HL-60 (cell line): ENCODE measurements at regions not wholly inside any gene's neighbourhood (a gene's known extent, or its start where the extent isn't known, plus 50 kb on each side); places are given as distances from the start of the nearest gene placed in this dataset.

Experiments
- DNase-seq, 2 experiments: peaks; one replicate each; pipeline ENCODE4 v3.0.0-alpha.2; 2010 to 2020; ENCODE audit warnings: low read depth in 1 of 2, low spot score in 1 of 2
- H3K27ac ChIP-seq: fragments of 250-450 bp; sonication (Bioruptor Pico); replicated peaks from 2 replicates; pipeline ENCODE4 v1.5.1; 2020; ENCODE audit warnings: mild to moderate bottlenecking, moderate library complexity
- H3K27me3 ChIP-seq: fragments of 250-450 bp; sonication (Bioruptor Pico); 2 replicates; pipeline ENCODE4 v1.5.1; 2021; ENCODE audit warnings: mild to moderate bottlenecking, moderate library complexity; ENCODE audit not compliant: insufficient read depth, poor library complexity, severe bottlenecking
- H3K4me3 ChIP-seq: replicated peaks from 2 replicates; pipeline ENCODE4 v1.5.1; 2011; ENCODE audit warnings: mild to moderate bottlenecking, control low read depth, low read length; ENCODE audit not compliant: insufficient read depth
- CTCF ChIP-seq: IDR thresholded peaks from one replicate; pipeline ENCODE4 v1.5.1; 2011; ENCODE audit warnings: low read length, control low read depth, inconsistent platforms; ENCODE audit not compliant: insufficient read depth
- GABPA ChIP-seq: IDR thresholded peaks from 2 replicates; pipeline ENCODE4 v1.6.1; 2012; ENCODE audit warnings: low read depth
- POLR2AphosphoS5 ChIP-seq: IDR thresholded peaks from 2 replicates; pipeline ENCODE4 v1.6.1; 2012; ENCODE audit warnings: low read depth
- REST ChIP-seq: IDR thresholded peaks from 2 replicates; pipeline ENCODE4 v1.6.1; 2012; ENCODE audit warnings: low read depth; ENCODE audit not compliant: insufficient replicate concordance
- SPI1 ChIP-seq: IDR thresholded peaks from 2 replicates; pipeline ENCODE4 v1.6.1; 2012; ENCODE audit warnings: low read depth, mild to moderate bottlenecking, borderline replicate concordance

GRCh38 chr1:222892137-222892769 lies 77.4 kb downstream of the DISP1 start:
- no peaks in the 10 kb centered on the region for H3K27me3 ChIP-seq
- no peak for DNase-seq
- no peak overlapping the region for H3K27ac ChIP-seq
- TF ChIP-seq REST, result no peak
- TF ChIP-seq CTCF, result no peak
- no peak for TF ChIP-seq SPI1
- TF ChIP-seq GABPA, result no peak
- no peak for TF ChIP-seq POLR2AphosphoS5
- H3K4me3 ChIP-seq, result no peak overlapping the region

- no peak for TF ChIP-seq POLR2AphosphoS5
- no peak for TF ChIP-seq REST
- TF ChIP-seq SPI1, result no peak
- TF ChIP-seq CTCF, result no peak
- TF ChIP-seq GABPA, result no peak
- Histone ChIP-seq H3K4me3 (no peak overlapping the region), H3K27me3 (peaks cover 2% of the 10 kb centered on the region), H3K27ac (no peak overlapping the region)
- DNase-seq, result no peak
These were observed 78.4 kb downstream of the DISP1 start for GRCh38 chr1:222893255-222893654.

- Histone ChIP-seq H3K27ac (no peak overlapping the region), H3K27me3 (peaks cover 4% of the 10 kb centered on the region), H3K4me3 (no peak overlapping the region)
- TF ChIP-seq CTCF (no peak), REST (no peak), GABPA (no peak), POLR2AphosphoS5 (no peak), SPI1 (no peak)
- DNase-seq, result no peak
These were observed 79.5 kb downstream of the DISP1 start for GRCh38 chr1:222894331-222894730.
